ENCODE measurements at regions not wholly inside any gene's neighbourhood (a gene's known extent, or its start where the extent isn't known, plus 50 kb on each side); places are given as distances from the start of the nearest gene placed in this dataset.
"Not testable (repeated sequence)": the region's sequence is repeated elsewhere in the genome, so short reads cannot be mapped to it uniquely, and the experiment has no call there.

- no peak for DNase-seq
Measured at GRCh38 chr4:31392923-31393322, 672.8 kb downstream of the PCDH7 start.

- no peak for DNase-seq
Measured at GRCh38 chr4:31408121-31408520, 688.0 kb downstream of the PCDH7 start.

DNA sequence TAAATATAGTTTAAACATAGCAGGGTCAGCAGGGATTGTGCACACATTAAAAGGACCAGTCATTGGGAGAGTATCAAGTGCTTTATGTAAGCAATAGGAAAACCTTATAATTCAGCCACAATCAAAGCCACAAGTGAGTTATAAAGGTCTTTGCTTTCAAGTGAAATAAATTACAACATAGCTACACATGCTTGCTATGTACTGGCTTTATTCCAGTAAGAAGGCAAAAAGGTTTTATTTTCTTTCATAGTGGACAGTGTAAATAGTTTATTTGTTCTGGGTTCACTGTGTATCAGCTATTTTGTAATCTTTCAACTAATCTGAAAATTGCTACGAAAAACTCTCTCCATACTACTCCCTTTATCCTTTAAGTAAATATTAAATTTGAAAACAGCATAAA, 691.4 kb downstream of the PCDH7 start:
- no peak for DNase-seq

- no peak for DNase-seq
Measured at GRCh38 chr4:31415629-31416028, 695.5 kb downstream of the PCDH7 start.

- DNase-seq = no peak
Measured at GRCh38 chr4:31416498-31416897, 696.3 kb downstream of the PCDH7 start.

GRCh38 chr4:31417040-31417439, 696.9 kb downstream of the PCDH7 start:
- DNase-seq = no peak

DNA sequence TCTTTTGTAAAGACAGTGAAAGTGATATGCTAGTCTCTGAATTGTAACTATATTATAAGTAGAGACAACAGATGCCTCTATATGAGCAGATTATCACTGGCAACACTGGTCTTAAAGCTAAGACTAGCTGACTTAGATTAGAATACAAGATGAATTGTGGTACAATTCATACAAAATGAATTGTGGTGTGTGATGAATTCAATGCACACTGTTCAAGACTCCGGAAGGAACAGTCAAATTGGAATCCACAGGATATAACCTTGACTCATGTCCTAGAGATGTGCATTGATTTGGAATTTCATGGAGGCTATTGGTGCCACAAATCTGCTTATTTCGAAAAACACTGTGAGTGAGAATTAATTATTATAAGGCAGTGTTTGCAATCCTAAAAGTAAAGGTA, 701.8 kb downstream of the PCDH7 start:
- no peak for DNase-seq

DNA sequence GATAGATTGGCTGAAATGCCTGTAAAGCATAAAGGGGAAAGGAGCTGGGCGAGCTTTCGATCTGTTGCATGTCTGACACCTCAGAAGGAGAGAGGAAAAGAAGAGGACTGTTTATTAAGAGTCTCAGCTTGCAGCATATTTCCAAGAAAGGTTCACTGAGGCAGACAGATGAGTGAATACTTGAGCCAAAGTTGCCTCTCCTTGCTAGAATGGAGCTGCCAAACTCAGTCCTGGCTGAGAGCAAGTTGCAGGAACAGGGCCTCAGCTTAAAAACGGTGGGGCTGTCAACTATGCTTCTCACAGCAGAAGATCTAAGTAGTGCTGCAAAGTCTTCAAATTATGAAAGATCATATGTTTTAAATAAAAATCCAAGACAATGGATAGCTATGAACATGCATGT, 707.5 kb downstream of the PCDH7 start:
- DNase-seq = no peak

DNA sequence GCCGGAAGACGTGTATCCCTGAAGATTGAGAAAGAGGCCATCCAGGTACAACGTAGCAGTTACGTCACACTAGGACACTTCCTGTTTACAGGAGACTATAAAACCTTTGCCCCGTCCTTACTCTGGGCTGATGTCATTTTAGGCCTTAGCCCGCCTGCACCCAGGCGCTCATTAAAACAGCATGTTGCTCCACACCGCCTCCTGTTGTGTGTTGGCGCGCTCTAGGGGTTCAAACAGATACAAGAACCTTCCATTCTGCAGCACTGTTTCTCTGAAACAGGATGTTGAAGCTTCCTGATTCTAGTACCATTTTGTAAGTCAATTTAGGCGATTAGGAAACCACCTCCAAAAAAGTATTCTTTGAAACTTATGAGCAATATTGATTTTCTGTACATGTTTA, 722.1 kb downstream of the PCDH7 start:
- no peak for DNase-seq

- DNase-seq = no peak
Measured at GRCh38 chr4:31445526-31445925, 725.4 kb downstream of the PCDH7 start.

GRCh38 chr4:31455612-31456011, 735.4 kb downstream of the PCDH7 start:
- DNase-seq = no peak

DNA sequence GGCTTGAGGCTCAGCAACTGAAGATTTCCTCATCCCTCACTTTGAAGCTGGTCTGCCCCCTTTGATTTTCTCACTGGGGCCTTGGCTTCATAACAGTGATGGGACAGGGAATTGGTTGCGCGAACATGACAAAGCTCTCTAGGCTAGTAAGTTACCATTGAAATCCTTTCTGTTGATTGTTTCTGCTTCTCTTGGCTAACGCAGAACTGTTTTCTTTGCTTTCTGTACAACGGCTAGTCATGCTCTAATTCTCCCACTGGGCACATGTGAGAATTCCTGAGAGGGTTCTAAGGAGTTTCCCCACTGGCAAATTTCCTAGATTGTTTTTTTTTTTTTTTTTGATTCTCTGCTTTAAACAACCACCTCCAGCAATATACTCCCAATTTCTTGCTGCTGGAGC, 738.6 kb downstream of the PCDH7 start:
- DNase-seq = no peak

- no peak for DNase-seq
Measured at GRCh38 chr4:31461421-31461820, 741.3 kb downstream of the PCDH7 start.

GRCh38 chr4:31467781-31468180, 747.6 kb downstream of the PCDH7 start:
- no peak for DNase-seq

- no peak for DNase-seq
Measured at GRCh38 chr4:31474221-31474620, 754.1 kb downstream of the PCDH7 start.

GRCh38 chr4:31482691-31483090, 762.5 kb downstream of the PCDH7 start:
- no peak for DNase-seq

DNA sequence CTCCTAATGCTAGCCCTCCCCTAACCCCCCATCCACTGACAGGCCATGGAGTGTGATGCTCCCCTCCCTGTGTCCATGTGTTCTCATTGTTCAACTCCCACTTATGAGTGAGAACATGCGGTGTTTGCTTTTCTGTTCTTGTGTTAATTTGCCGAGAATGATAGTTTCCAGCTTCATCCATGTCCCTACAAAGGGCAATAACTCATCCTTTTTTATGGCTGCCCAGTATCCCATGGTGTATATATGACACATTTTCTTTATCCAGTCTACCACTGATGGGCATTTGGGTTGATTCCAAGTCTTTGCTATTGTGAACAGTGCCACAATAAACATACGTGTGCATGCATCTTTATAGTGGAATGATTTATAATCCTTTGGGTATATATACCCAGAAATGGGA, 779.0 kb downstream of the PCDH7 start:
- DNase-seq = not testable (repeated sequence)

- DNase-seq = no peak
Measured at GRCh38 chr4:31516520-31516919, 796.4 kb downstream of the PCDH7 start.

DNA sequence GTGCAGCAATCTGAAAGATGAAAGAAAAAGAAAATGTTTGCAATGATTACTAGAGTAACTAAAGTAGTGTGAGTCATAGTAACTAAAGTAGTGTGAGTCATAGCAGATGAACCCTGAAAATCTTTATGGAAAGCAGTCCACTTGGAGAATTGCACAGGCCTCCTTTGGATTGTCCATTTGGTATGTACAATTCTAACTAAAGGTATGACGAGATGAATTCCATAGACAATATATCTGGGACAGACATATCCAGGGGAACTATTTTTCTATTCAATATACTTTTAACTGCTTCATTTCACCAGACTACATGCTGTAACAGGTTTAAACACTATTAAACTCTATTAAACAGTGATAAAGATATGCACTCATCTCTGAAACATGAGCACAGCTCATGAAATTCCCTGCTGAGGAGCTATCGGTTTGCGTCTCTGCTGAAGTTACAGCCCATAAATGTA, 798.7 kb downstream of the PCDH7 start:
- DNase-seq = no peak

DNA sequence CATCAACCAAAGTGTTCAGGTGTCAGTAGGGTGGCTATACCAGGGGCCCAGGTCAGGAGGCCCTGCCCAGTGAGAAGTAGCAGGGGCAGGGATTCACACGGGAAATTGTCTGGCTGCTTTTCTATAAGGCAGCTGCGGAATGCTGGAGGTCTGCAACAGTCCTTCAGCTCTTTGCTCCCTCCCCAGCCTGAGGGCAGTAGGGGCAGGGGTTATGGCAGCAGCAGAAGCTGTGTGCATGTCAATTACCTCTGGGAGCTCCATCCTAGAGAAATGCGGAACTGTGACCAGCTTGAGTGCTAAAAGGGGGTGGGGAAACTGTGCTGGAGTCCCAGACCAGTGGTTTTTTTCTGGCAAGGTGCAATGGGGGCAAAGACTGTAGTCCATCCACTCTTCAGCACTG, 810.4 kb downstream of the PCDH7 start:
- DNase-seq = no peak

- no peak for DNase-seq
Measured at GRCh38 chr4:31538877-31539276, 818.7 kb downstream of the PCDH7 start.

DNA sequence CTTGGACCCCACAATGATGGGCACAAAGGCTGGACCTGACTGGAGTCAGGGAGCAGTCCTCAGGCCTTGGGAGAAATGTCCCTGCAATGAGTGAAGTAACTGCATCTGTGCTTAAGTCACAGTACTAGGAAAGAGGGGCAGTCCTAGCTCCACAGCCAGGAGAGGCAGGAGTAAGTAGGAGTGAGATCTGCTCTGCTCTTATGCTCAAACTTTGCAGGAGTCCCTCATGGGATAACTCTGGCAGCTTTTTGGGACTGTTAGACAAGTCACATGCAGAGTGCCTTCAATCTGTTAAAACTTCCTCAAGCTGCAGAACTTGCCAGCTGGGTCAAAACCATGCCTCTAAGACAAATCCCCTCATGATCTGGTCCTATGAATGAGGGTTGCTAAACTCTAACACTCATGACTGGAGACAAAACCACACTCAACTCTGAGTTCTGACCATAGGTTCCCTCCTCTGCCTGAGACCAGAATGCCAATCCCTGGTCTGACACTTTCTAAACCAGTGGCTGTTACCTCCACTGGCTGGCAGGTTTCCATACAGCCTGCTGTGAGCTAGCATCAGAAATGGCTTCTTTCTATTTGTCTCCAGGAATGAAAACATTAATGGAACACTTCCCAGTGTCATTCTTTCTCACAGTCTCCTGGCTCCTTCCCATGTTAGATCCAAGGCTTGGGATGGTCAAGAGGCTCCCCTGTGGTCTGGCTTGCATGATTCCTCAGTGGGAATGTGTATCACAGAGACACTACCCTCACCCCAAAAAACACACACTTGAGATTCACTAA, 819.3 kb downstream of the PCDH7 start:
- DNase-seq = no peak

- DNase-seq = no peak
Measured at GRCh38 chr4:31545330-31545729, 825.2 kb downstream of the PCDH7 start.

DNA sequence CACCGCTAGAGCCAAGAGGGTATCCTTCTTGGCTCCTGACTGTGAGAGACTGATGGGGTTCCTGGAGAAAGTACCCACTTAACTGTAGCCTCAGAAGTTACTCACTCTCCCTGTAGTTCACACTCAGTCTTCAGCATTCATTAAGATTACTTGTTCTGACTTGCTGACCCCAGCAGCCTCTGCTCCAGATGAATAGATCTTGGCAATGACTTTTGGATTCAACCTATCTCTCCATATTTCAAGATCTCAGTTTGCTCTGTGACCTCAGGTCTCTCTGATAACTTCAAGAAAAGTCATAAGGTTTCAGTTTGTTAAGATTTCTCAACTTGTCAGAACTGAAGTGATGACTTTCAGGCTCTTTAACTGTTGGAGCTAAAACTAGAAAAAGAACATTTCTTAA, 825.6 kb downstream of the PCDH7 start:
- no peak for DNase-seq

- no peak for DNase-seq
Measured at GRCh38 chr4:31548021-31548420, 827.9 kb downstream of the PCDH7 start.

All from OCI-M1 (cell line).